ENCODE measurements at regions not wholly inside any gene's neighbourhood (a gene's known extent, or its start where the extent isn't known, plus 50 kb on each side); places are given as distances from the start of the nearest gene placed in this dataset.

GRCh38 chr3:103134023-103134724 is 699.4 kb downstream of the ZPLD1 start:
- no peaks in the 10 kb centered on the region for H3K36me3 Mint-ChIP-seq (ENCODE audit: low read depth)
- no peak for DNase-seq (ENCODE audit: low spot score)
- H3K4me1 Mint-ChIP-seq (ENCODE audit: low read depth), result no peaks in the 10 kb centered on the region
- H3K27ac Mint-ChIP-seq (ENCODE audit: unreplicated experiment), result no peak overlapping the region
- TF ChIP-seq CTCF (IDR thresholded peaks at IDR 0.05), result no peak
- no peaks in the 10 kb centered on the region for H3K9me3 Mint-ChIP-seq (ENCODE audit: low read depth)
- no peak overlapping the region for H3K4me3 Mint-ChIP-seq (ENCODE audit: unreplicated experiment)
- H3K27me3 Mint-ChIP-seq (ENCODE audit: low read depth), result peaks cover 7% of the 10 kb centered on the region

- no peak for DNase-seq (ENCODE audit: low spot score)
- H3K27ac Mint-ChIP-seq (ENCODE audit: unreplicated experiment), result no peak overlapping the region
- H3K36me3 Mint-ChIP-seq (ENCODE audit: low read depth), result no peaks in the 10 kb centered on the region
- H3K4me1 Mint-ChIP-seq (ENCODE audit: low read depth), result no peaks in the 10 kb centered on the region
- H3K9me3 Mint-ChIP-seq (ENCODE audit: low read depth), result no peaks in the 10 kb centered on the region
- no peak for TF ChIP-seq CTCF (IDR thresholded peaks at IDR 0.05)
- no peak overlapping the region for H3K4me3 Mint-ChIP-seq (ENCODE audit: unreplicated experiment)
- H3K27me3 Mint-ChIP-seq (ENCODE audit: low read depth), result peaks cover 6% of the 10 kb centered on the region
These were observed 701.8 kb downstream of the ZPLD1 start for GRCh38 chr3:103136621-103137020.

GRCh38 chr3:103137830-103138229 is 703.0 kb downstream of the ZPLD1 start:
- Mint-ChIP-seq H3K4me1 (ENCODE audit: low read depth) (no peaks in the 10 kb centered on the region), H3K27ac (ENCODE audit: unreplicated experiment) (no peak overlapping the region), H3K9me3 (ENCODE audit: low read depth) (no peaks in the 10 kb centered on the region), H3K4me3 (ENCODE audit: unreplicated experiment) (no peak overlapping the region), H3K27me3 (ENCODE audit: low read depth) (peaks cover 6% of the 10 kb centered on the region), H3K36me3 (ENCODE audit: low read depth) (no peaks in the 10 kb centered on the region)
- DNase-seq (ENCODE audit: low spot score), result no peak
- TF ChIP-seq CTCF (IDR thresholded peaks at IDR 0.05), result no peak

GRCh38 chr3:103158183-103158582 is 723.4 kb downstream of the ZPLD1 start:
- peaks cover 17% of the 10 kb centered on the region for H3K27me3 Mint-ChIP-seq (ENCODE audit: low read depth)
- H3K4me3 Mint-ChIP-seq (ENCODE audit: unreplicated experiment), result no peak overlapping the region
- DNase-seq (ENCODE audit: low spot score), result no peak
- no peaks in the 10 kb centered on the region for H3K4me1 Mint-ChIP-seq (ENCODE audit: low read depth)
- H3K27ac Mint-ChIP-seq (ENCODE audit: unreplicated experiment), result no peak overlapping the region
- H3K9me3 Mint-ChIP-seq (ENCODE audit: low read depth), result no peaks in the 10 kb centered on the region
- TF ChIP-seq CTCF (IDR thresholded peaks at IDR 0.05), result no peak
- H3K36me3 Mint-ChIP-seq (ENCODE audit: low read depth), result no peaks in the 10 kb centered on the region

GRCh38 chr3:103166890-103167289 is 732.1 kb downstream of the ZPLD1 start:
- Mint-ChIP-seq H3K4me3 (ENCODE audit: unreplicated experiment) (no peak overlapping the region), H3K4me1 (ENCODE audit: low read depth) (no peaks in the 10 kb centered on the region), H3K36me3 (ENCODE audit: low read depth) (no peaks in the 10 kb centered on the region), H3K27ac (ENCODE audit: unreplicated experiment) (no peak overlapping the region), H3K9me3 (ENCODE audit: low read depth) (peaks cover 2% of the 10 kb centered on the region), H3K27me3 (ENCODE audit: low read depth) (peaks cover 1% of the 10 kb centered on the region)
- no peak for TF ChIP-seq CTCF (IDR thresholded peaks at IDR 0.05)
- DNase-seq (ENCODE audit: low spot score), result no peak
